Heart left ventricle (tissue), 16 donors: ENCODE measurements at regions not wholly inside any gene's neighbourhood (a gene's known extent, or its start where the extent isn't known, plus 50 kb on each side); places are given as distances from the start of the nearest gene placed in this dataset.

Experiments
- ATAC-seq, 4 donors: fragments of 200-7000 bp; cut with Tn5 transposase; one replicate each; pipeline ENCODE4 v1.9.1; 2020 to 2022; ENCODE audit warnings: moderate library complexity in 4 of 4, mild to moderate bottlenecking in 3 of 4, moderate number of reproducible peaks in 1 of 4
- DNase-seq, 5 donors: peaks; one replicate each; pipeline ENCODE4 v3.0.0-alpha.2; 2020
- H3K27ac ChIP-seq, 12 donors: fragments of 200-600 bp; sonication (generic) in 4 of 12; one replicate each; pipeline versions ENCODE4 v1.5.0 to v1.8.0; 2016 to 2022; ENCODE audit warnings: mild to moderate bottlenecking in 2 of 12
- H3K27me3 ChIP-seq, 9 donors: fragments of 200-600 bp; sonication (generic) in 2 of 9; one replicate each; pipeline versions ENCODE4 v1.5.1 to v1.8.0; 2016 to 2022; ENCODE audit warnings: mild to moderate bottlenecking in 3 of 9
- H3K36me3 ChIP-seq, 9 donors: fragments of 200-600 bp; sonication (generic) in 2 of 9; one replicate each; pipeline versions ENCODE4 v1.5.0 to v1.8.0; 2018 to 2022; ENCODE audit warnings: mild to moderate bottlenecking in 2 of 9
- H3K4me1 ChIP-seq, 12 donors: fragments of 200-600 bp; sonication (generic) in 4 of 12; one replicate each; pipeline versions ENCODE4 v1.5.0 to v1.8.0; 2016 to 2022; ENCODE audit warnings: mild to moderate bottlenecking in 3 of 12
- H3K4me3 ChIP-seq, 12 donors: fragments of 200-600 bp; sonication (generic) in 4 of 12; one replicate each; pipeline versions ENCODE4 v1.5.0 to v1.8.0; 2017 to 2022; ENCODE audit warnings: mild to moderate bottlenecking in 9 of 12, moderate library complexity in 4 of 12
- H3K9me3 ChIP-seq, 12 donors: fragments of 200-600 bp; sonication (generic) in 4 of 12; one replicate each; pipeline versions ENCODE4 v1.5.0 to v1.8.0; 2016 to 2022; ENCODE audit warnings: mild to moderate bottlenecking in 1 of 12
- CTCF ChIP-seq, 12 donors: fragments of 200-600 bp; sonication (generic) in 4 of 12; IDR thresholded peaks; one replicate each; pipeline versions ENCODE4 v1.5.0 to v1.8.0; 2018 to 2022; ENCODE audit warnings: antibody characterized with exemption in 12 of 12, mild to moderate bottlenecking in 5 of 12
- POLR2A ChIP-seq, 2 donors: fragments of 450-650 bp; IDR thresholded peaks; one replicate each; pipeline ENCODE4 v1.6.1; 2017; ENCODE audit warnings: antibody characterized with exemption in 2 of 2, mild to moderate bottlenecking in 2 of 2, moderate library complexity in 2 of 2
- WGBS, 4 donors: extraction: QIAGEN DNeasy Blood & Tissue Kit in 2 of 4; methylation state at CpG; one replicate each; pipeline versions ENCODE4 v1.1.5 to v1.1.7; 2013 to 2018; 5-methylcytosine and 5-hydroxymethylcytosine counted together
- intact Hi-C, 10 donors: fragments of 100-400 bp; cut with DNase I; formaldehyde crosslinking; loops; one replicate each; pipeline versions ENCODE4 v1.11.1 to v1.14.2; 2022
- donor health status: ischemic (EF 13 %, LVEDD 7.1; RV severe dilation, severe dysfunction).
- donor health status: healthy with polysubstance abuse.
- donor health status: DM: no; HTN: yes; CAD: no.
- donor health status: DM: no; HTN: no; CAD: no.
- donor health status: ischemic (EF 25% LVEDD 6.9; RV normal size, moderate dysfunction).
- donor health status: ischemic (EF 25% LVEDD 5.7; RV mildly dilated, moderate dysfunction).
- donor health status: healthy.
- donor health status: DM: yes; HTN: yes; CAD: no.
- donor health status: ischemic (EF 35%, LVEDD 5.7; RV mildly dilated, moderate dysfunction).
- donor health status: nonischemic (EF 11% LVEDD 7.7; RV severe dilation, severe dysfunction).
- donor health status: DM: yes; HTN: yes; CAD: no.
- donor health status: PGD.
- donor health status: ischemic (EF 29% LVEDD 5.4; RV normal size, mild dysfunction).
- donor health status: nonischemic (EF 23%, LVEDD 6.1; RV moderate dilation, normal function).

GRCh38 chr2:223122781-223123180 is 70.8 kb downstream of the KCNE4 start:
- peak; percentile 66 to 85 (median 76) for ATAC-seq

GRCh38 chr2:223123855-223124610 is 72.0 kb downstream of the KCNE4 start:
- ATAC-seq, result peak in 3 of 4 donors; percentile 54 to 73 (median 62)
- peak overlapping the region in 8 of 12 donors; percentile 2 to 46 (median 29) for H3K27ac ChIP-seq
- no peaks in the 10 kb centered on the region for H3K9me3 ChIP-seq
- 46 to 51% (median 48%) methylated on average over 6 of the region's 6 CpGs for WGBS, 4 donors
- intact Hi-C loops, result no loop called here
- no peaks in the 10 kb centered on the region for H3K27me3 ChIP-seq
- TF ChIP-seq POLR2A (IDR thresholded peaks at IDR 0.05) (no peak), CTCF (IDR thresholded peaks at IDR 0.05) (no peak)
- no peaks in the 10 kb centered on the region for H3K36me3 ChIP-seq
- DNase-seq, result peak in 1 of 5 donors; percentile 25
- peaks cover 0 to 31% (median 0%) of the 10 kb centered on the region in 12 donors for H3K4me1 ChIP-seq
- H3K4me3 ChIP-seq, result no peak overlapping the region

More at GRCh38 chr2:223122781-223123180, 70.8 kb downstream of the KCNE4 start:
- no peak for DNase-seq
- no peaks in the 10 kb centered on the region for H3K9me3 ChIP-seq
- 21 to 35% (median 28%) methylated on average over 4 of the region's 4 CpGs for WGBS, 4 donors
- H3K4me1 ChIP-seq, result peaks cover 0 to 31% (median 0%) of the 10 kb centered on the region in 12 donors
- no peak for TF ChIP-seq POLR2A (IDR thresholded peaks at IDR 0.05)
- TF ChIP-seq CTCF (IDR thresholded peaks at IDR 0.05), result no peak
- H3K4me3 ChIP-seq, result no peak overlapping the region
- intact Hi-C loops, result no loop called here
- H3K27ac ChIP-seq, result peak overlapping the region in 1 of 12 donors; percentile 8
- H3K27me3 ChIP-seq, result no peaks in the 10 kb centered on the region
- H3K36me3 ChIP-seq, result no peaks in the 10 kb centered on the region

GRCh38 chr2:223141606-223142005 is 89.6 kb downstream of the KCNE4 start:
- Histone ChIP-seq H3K36me3 (no peaks in the 10 kb centered on the region), H3K4me3 (no peak overlapping the region), H3K27ac (no peak overlapping the region), H3K9me3 (no peaks in the 10 kb centered on the region), H3K27me3 (peaks cover 0 to 3% (median 0%) of the 10 kb centered on the region in 9 donors), H3K4me1 (no peaks in the 10 kb centered on the region)
- no peak for TF ChIP-seq CTCF (IDR thresholded peaks at IDR 0.05)
- no peak for TF ChIP-seq POLR2A (IDR thresholded peaks at IDR 0.05)
- 82 to 88% (median 86%) methylated on average over 4 of the region's 4 CpGs for WGBS, 4 donors
- intact Hi-C loops, result no loop called here
- ATAC-seq (no peak), DNase-seq (no peak)

- Histone ChIP-seq H3K9me3 (no peaks in the 10 kb centered on the region), H3K4me3 (no peak overlapping the region), H3K36me3 (no peaks in the 10 kb centered on the region), H3K4me1 (no peaks in the 10 kb centered on the region), H3K27ac (no peak overlapping the region), H3K27me3 (peaks cover 0 to 3% (median 0%) of the 10 kb centered on the region in 9 donors)
- TF ChIP-seq CTCF (IDR thresholded peaks at IDR 0.05) (no peak), POLR2A (IDR thresholded peaks at IDR 0.05) (no peak)
- ATAC-seq (no peak), DNase-seq (no peak)
- 72 to 80% (median 75%) methylated on average over 7 of the region's 7 CpGs for WGBS, 4 donors
- intact Hi-C loops, result no loop called here
These were observed 90.1 kb downstream of the KCNE4 start for GRCh38 chr2:223142118-223142517.
